ENCODE measurements at regions not wholly inside any gene's neighbourhood (a gene's known extent, or its start where the extent isn't known, plus 50 kb on each side); places are given as distances from the start of the nearest gene placed in this dataset.

GRCh38 chr11:45428541-45429230 is 142.5 kb upstream of the SYT13 start:
- Histone ChIP-seq H3K27me3 (ENCODE audit: control insufficient read depth, insufficient read depth, low read length) (no peaks in the 10 kb centered on the region), H3K36me3 (ENCODE audit: control insufficient read depth, insufficient read depth, low read length) (no peaks in the 10 kb centered on the region), H3K27ac (ENCODE audit: low read depth, low read length) (no peak overlapping the region), H3K4me1 (ENCODE audit: control insufficient read depth, insufficient read depth, low read length) (peaks cover 7% of the 10 kb centered on the region; the same call in 1 of the 2 replicates), H3K9ac (ENCODE audit: low read length) (no peak overlapping the region), H3K9me3 (ENCODE audit: control insufficient read depth, insufficient read depth, low read depth, low read length) (no peaks in the 10 kb centered on the region), H3K4me3 (ENCODE audit: low read depth, low read length) (no peak overlapping the region)

- Histone ChIP-seq H3K36me3 (ENCODE audit: control insufficient read depth, insufficient read depth, low read length) (no peaks in the 10 kb centered on the region), H3K27me3 (ENCODE audit: control insufficient read depth, insufficient read depth, low read length) (no peaks in the 10 kb centered on the region), H3K4me3 (ENCODE audit: low read depth, low read length) (no peak overlapping the region), H3K27ac (ENCODE audit: low read depth, low read length) (no peak overlapping the region), H3K9me3 (ENCODE audit: control insufficient read depth, insufficient read depth, low read depth, low read length) (no peaks in the 10 kb centered on the region), H3K4me1 (ENCODE audit: control insufficient read depth, insufficient read depth, low read length) (peaks cover 7% of the 10 kb centered on the region; the same call in 1 of the 2 replicates), H3K9ac (ENCODE audit: low read length) (no peak overlapping the region)
Observed at GRCh38 chr11:45428116-45428515, 142.0 kb upstream of the SYT13 start.

- no peak overlapping the region for H3K4me3 ChIP-seq (ENCODE audit: low read depth, low read length)
- H3K36me3 ChIP-seq (ENCODE audit: control insufficient read depth, insufficient read depth, low read length) = no peaks in the 10 kb centered on the region
- no peak overlapping the region for H3K9ac ChIP-seq (ENCODE audit: low read length)
- no peaks in the 10 kb centered on the region for H3K9me3 ChIP-seq (ENCODE audit: control insufficient read depth, insufficient read depth, low read depth, low read length)
- no peak overlapping the region for H3K27ac ChIP-seq (ENCODE audit: low read depth, low read length)
- no peaks in the 10 kb centered on the region for H3K27me3 ChIP-seq (ENCODE audit: control insufficient read depth, insufficient read depth, low read length)
- H3K4me1 ChIP-seq (ENCODE audit: control insufficient read depth, insufficient read depth, low read length) = no peaks in the 10 kb centered on the region
Observed at GRCh38 chr11:45424411-45425180, 138.5 kb upstream of the SYT13 start.

GRCh38 chr11:45423475-45424120 is 137.5 kb upstream of the SYT13 start:
- H3K27me3 ChIP-seq (ENCODE audit: control insufficient read depth, insufficient read depth, low read length) = no peaks in the 10 kb centered on the region
- H3K9ac ChIP-seq (ENCODE audit: low read length) = no peak overlapping the region
- no peak overlapping the region for H3K27ac ChIP-seq (ENCODE audit: low read depth, low read length)
- H3K4me1 ChIP-seq (ENCODE audit: control insufficient read depth, insufficient read depth, low read length) = no peaks in the 10 kb centered on the region
- no peaks in the 10 kb centered on the region for H3K9me3 ChIP-seq (ENCODE audit: control insufficient read depth, insufficient read depth, low read depth, low read length)
- no peak overlapping the region for H3K4me3 ChIP-seq (ENCODE audit: low read depth, low read length)
- H3K36me3 ChIP-seq (ENCODE audit: control insufficient read depth, insufficient read depth, low read length) = no peaks in the 10 kb centered on the region

- Histone ChIP-seq H3K4me3 (ENCODE audit: low read depth, low read length) (no peak overlapping the region), H3K27me3 (ENCODE audit: control insufficient read depth, insufficient read depth, low read length) (no peaks in the 10 kb centered on the region), H3K9me3 (ENCODE audit: control insufficient read depth, insufficient read depth, low read depth, low read length) (no peaks in the 10 kb centered on the region), H3K36me3 (ENCODE audit: control insufficient read depth, insufficient read depth, low read length) (no peaks in the 10 kb centered on the region), H3K27ac (ENCODE audit: low read depth, low read length) (no peak overlapping the region), H3K4me1 (ENCODE audit: control insufficient read depth, insufficient read depth, low read length) (no peaks in the 10 kb centered on the region), H3K9ac (ENCODE audit: low read length) (no peak overlapping the region)
Observed at GRCh38 chr11:45423036-45423435, 136.9 kb upstream of the SYT13 start.

- H3K27me3 ChIP-seq (ENCODE audit: control insufficient read depth, insufficient read depth, low read length) = no peaks in the 10 kb centered on the region
- H3K27ac ChIP-seq (ENCODE audit: low read depth, low read length) = no peak overlapping the region
- H3K4me1 ChIP-seq (ENCODE audit: control insufficient read depth, insufficient read depth, low read length) = peaks cover 47% of the 10 kb centered on the region
- no peak overlapping the region for H3K9ac ChIP-seq (ENCODE audit: low read length)
- no peaks in the 10 kb centered on the region for H3K9me3 ChIP-seq (ENCODE audit: control insufficient read depth, insufficient read depth, low read depth, low read length)
- H3K36me3 ChIP-seq (ENCODE audit: control insufficient read depth, insufficient read depth, low read length) = no peaks in the 10 kb centered on the region
- H3K4me3 ChIP-seq (ENCODE audit: low read depth, low read length) = no peak overlapping the region
Observed at GRCh38 chr11:45414088-45414487, 127.9 kb upstream of the SYT13 start.

- Histone ChIP-seq H3K4me3 (ENCODE audit: low read depth, low read length) (no peak overlapping the region; the same call in 1 of the 2 replicates), H3K9me3 (ENCODE audit: control insufficient read depth, insufficient read depth, low read depth, low read length) (no peaks in the 10 kb centered on the region), H3K27ac (ENCODE audit: low read depth, low read length) (no peak overlapping the region), H3K27me3 (ENCODE audit: control insufficient read depth, insufficient read depth, low read length) (no peaks in the 10 kb centered on the region), H3K4me1 (ENCODE audit: control insufficient read depth, insufficient read depth, low read length) (peaks cover 47% of the 10 kb centered on the region), H3K9ac (ENCODE audit: low read length) (no peak overlapping the region), H3K36me3 (ENCODE audit: control insufficient read depth, insufficient read depth, low read length) (no peaks in the 10 kb centered on the region)
Observed at GRCh38 chr11:45413156-45413858, 127.2 kb upstream of the SYT13 start.

GRCh38 chr11:45412521-45412920 is 126.4 kb upstream of the SYT13 start:
- no peak overlapping the region for H3K9ac ChIP-seq (ENCODE audit: low read length)
- no peaks in the 10 kb centered on the region for H3K27me3 ChIP-seq (ENCODE audit: control insufficient read depth, insufficient read depth, low read length)
- peaks cover 50% of the 10 kb centered on the region for H3K4me1 ChIP-seq (ENCODE audit: control insufficient read depth, insufficient read depth, low read length)
- H3K4me3 ChIP-seq (ENCODE audit: low read depth, low read length) = peak overlapping the region; percentile 21; the same call in 1 of the 2 replicates
- H3K36me3 ChIP-seq (ENCODE audit: control insufficient read depth, insufficient read depth, low read length) = no peaks in the 10 kb centered on the region
- H3K27ac ChIP-seq (ENCODE audit: low read depth, low read length) = peak overlapping the region; percentile 18; the same call in 1 of the 2 replicates
- no peaks in the 10 kb centered on the region for H3K9me3 ChIP-seq (ENCODE audit: control insufficient read depth, insufficient read depth, low read depth, low read length)

GRCh38 chr11:45412051-45412471 is 125.9 kb upstream of the SYT13 start:
- H3K9ac ChIP-seq (ENCODE audit: low read length) = no peak overlapping the region
- H3K4me1 ChIP-seq (ENCODE audit: control insufficient read depth, insufficient read depth, low read length) = peaks cover 53% of the 10 kb centered on the region
- H3K27me3 ChIP-seq (ENCODE audit: control insufficient read depth, insufficient read depth, low read length) = no peaks in the 10 kb centered on the region
- no peaks in the 10 kb centered on the region for H3K9me3 ChIP-seq (ENCODE audit: control insufficient read depth, insufficient read depth, low read depth, low read length)
- no peaks in the 10 kb centered on the region for H3K36me3 ChIP-seq (ENCODE audit: control insufficient read depth, insufficient read depth, low read length)
- peak overlapping the region; percentile 40; the same call in 1 of the 2 replicates for H3K4me3 ChIP-seq (ENCODE audit: low read depth, low read length)
- peak overlapping the region; percentile 18; the same call in 1 of the 2 replicates for H3K27ac ChIP-seq (ENCODE audit: low read depth, low read length)

- Histone ChIP-seq H3K27ac (ENCODE audit: low read depth, low read length) (peak overlapping the region; percentile 36; the same call in 1 of the 2 replicates), H3K27me3 (ENCODE audit: control insufficient read depth, insufficient read depth, low read length) (no peaks in the 10 kb centered on the region), H3K9ac (ENCODE audit: low read length) (peak overlapping the region; percentile 62), H3K4me1 (ENCODE audit: control insufficient read depth, insufficient read depth, low read length) (peaks cover 55% of the 10 kb centered on the region), H3K36me3 (ENCODE audit: control insufficient read depth, insufficient read depth, low read length) (no peaks in the 10 kb centered on the region), H3K9me3 (ENCODE audit: control insufficient read depth, insufficient read depth, low read depth, low read length) (no peaks in the 10 kb centered on the region), H3K4me3 (ENCODE audit: low read depth, low read length) (peak overlapping the region; percentile 40; the same call in 1 of the 2 replicates)
Observed at GRCh38 chr11:45411228-45411946, 125.2 kb upstream of the SYT13 start.
